ENCODE measurements at regions not wholly inside any gene's neighbourhood (a gene's known extent, or its start where the extent isn't known, plus 50 kb on each side); places are given as distances from the start of the nearest gene placed in this dataset.

DNA sequence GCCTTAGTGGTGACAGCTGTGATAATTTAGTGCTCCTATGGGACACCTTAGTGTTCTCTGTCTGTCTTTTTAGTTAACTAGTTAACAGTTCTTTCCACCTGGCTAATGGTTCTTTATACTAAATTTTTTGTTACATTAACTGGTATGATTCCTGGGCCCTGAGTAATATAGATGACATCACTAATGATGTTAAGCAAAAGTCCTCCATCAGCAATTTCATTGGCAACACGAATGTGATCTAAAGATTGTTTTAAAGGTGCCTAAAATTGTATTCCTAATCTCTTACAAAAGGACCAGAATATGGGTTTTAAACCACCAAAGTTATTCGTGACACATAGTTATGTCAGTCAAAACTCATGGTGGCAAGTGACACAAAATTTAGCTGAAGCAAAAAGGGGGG lies 235.3 kb downstream of the TENT4A start:
- TF ChIP-seq, protein P1, sequence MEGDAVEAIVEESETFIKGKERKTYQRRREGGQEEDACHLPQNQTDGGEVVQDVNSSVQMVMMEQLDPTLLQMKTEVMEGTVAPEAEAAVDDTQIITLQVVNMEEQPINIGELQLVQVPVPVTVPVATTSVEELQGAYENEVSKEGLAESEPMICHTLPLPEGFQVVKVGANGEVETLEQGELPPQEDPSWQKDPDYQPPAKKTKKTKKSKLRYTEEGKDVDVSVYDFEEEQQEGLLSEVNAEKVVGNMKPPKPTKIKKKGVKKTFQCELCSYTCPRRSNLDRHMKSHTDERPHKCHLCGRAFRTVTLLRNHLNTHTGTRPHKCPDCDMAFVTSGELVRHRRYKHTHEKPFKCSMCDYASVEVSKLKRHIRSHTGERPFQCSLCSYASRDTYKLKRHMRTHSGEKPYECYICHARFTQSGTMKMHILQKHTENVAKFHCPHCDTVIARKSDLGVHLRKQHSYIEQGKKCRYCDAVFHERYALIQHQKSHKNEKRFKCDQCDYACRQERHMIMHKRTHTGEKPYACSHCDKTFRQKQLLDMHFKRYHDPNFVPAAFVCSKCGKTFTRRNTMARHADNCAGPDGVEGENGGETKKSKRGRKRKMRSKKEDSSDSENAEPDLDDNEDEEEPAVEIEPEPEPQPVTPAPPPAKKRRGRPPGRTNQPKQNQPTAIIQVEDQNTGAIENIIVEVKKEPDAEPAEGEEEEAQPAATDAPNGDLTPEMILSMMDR (conservative IDR thresholded peaks at IDR 0.05; ENCODE audit: low read length): no peak
- TF ChIP-seq EZH2phosphoT487 (IDR thresholded peaks at IDR 0.05; ENCODE audit: borderline replicate concordance, low read depth, low read length): no peak
- H3K4me3 ChIP-seq (ENCODE audit: low read depth, low read length, poor library complexity, severe bottlenecking): no peak overlapping the region
- H3K4me2 ChIP-seq (ENCODE audit: low read length): no peak overlapping the region
- H3K79me2 ChIP-seq (ENCODE audit: insufficient read depth, low read depth, low read length): no peaks in the 10 kb centered on the region
- H2AFZ ChIP-seq (ENCODE audit: low read length): no peak overlapping the region
- no peaks in the 10 kb centered on the region for H3K36me3 ChIP-seq (ENCODE audit: insufficient read depth, low read length)
- H3K4me1 ChIP-seq (ENCODE audit: insufficient read depth, low read length, poor library complexity, severe bottlenecking): no peaks in the 10 kb centered on the region
- no peak for DNase-seq (ENCODE audit: low spot score)
- H3K9me3 ChIP-seq (ENCODE audit: low read length): no peaks in the 10 kb centered on the region
- ChIA-PET CTCF (ENCODE audit: unreplicated experiment) (no interaction called here), POLR2A (interaction anchor here (0.7 kb wide), 1 partner anchor 133 kb away, joined by 3 read pairs; no protein-coding TSS in a partner anchor)
- H3K27ac ChIP-seq (ENCODE audit: low read depth, low read length, poor library complexity, severe bottlenecking): no peak overlapping the region
- BruUV-seq (replicated peaks): no TSS peak
- no peaks in the 10 kb centered on the region for H3K9me2 ChIP-seq (ENCODE audit: insufficient read depth, low read length)
- intact Hi-C loops (cut with micrococcal nuclease; ENCODE audit: unreplicated experiment): no loop called here
- no peaks in the 10 kb centered on the region for H4K20me1 ChIP-seq (ENCODE audit: insufficient read depth, low read length)

DNA sequence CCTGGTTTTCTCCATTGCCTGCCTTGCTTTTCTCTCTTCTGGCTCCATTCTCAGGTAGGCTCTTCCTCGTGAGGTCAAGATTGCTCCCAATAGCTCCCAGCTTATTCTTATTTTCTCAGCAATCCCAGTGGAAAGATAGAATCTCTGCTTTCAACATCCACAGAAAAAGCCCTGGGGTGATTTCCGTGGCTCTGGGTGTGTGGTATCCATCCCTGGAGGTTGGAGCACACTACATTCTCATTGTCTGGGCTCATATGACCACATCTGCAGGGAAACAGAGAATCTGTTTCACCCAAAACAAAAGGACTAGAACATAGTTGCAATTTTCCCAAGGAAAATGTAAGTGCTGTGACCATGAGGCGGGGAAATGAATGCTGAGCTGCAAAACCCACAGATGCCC lies 236.0 kb downstream of the TENT4A start:
- TF ChIP-seq, protein P1 (conservative IDR thresholded peaks at IDR 0.05; ENCODE audit: low read length): no peak
- Histone ChIP-seq H3K4me3 (ENCODE audit: low read depth, low read length, poor library complexity, severe bottlenecking) (no peak overlapping the region), H3K79me2 (ENCODE audit: insufficient read depth, low read depth, low read length) (no peaks in the 10 kb centered on the region), H4K20me1 (ENCODE audit: insufficient read depth, low read length) (no peaks in the 10 kb centered on the region), H3K27ac (ENCODE audit: low read depth, low read length, poor library complexity, severe bottlenecking) (no peak overlapping the region), H3K9me3 (ENCODE audit: low read length) (no peaks in the 10 kb centered on the region), H3K36me3 (ENCODE audit: insufficient read depth, low read length) (no peaks in the 10 kb centered on the region), H3K4me2 (ENCODE audit: low read length) (no peak overlapping the region), H3K4me1 (ENCODE audit: insufficient read depth, low read length, poor library complexity, severe bottlenecking) (no peaks in the 10 kb centered on the region), H2AFZ (ENCODE audit: low read length) (no peak overlapping the region), H3K9me2 (ENCODE audit: insufficient read depth, low read length) (no peaks in the 10 kb centered on the region)
- intact Hi-C loops (cut with micrococcal nuclease; ENCODE audit: unreplicated experiment): no loop called here
- no TSS peak for BruUV-seq (replicated peaks)
- DNase-seq (ENCODE audit: low spot score): no peak
- POLR2A ChIA-PET: interaction anchor here (0.5 to 0.7 kb wide), 2 partner anchors 113 to 134 kb away, joined by 3 to 4 read pairs; no protein-coding TSS in a partner anchor
- CTCF ChIA-PET (ENCODE audit: unreplicated experiment): no interaction called here

DNA sequence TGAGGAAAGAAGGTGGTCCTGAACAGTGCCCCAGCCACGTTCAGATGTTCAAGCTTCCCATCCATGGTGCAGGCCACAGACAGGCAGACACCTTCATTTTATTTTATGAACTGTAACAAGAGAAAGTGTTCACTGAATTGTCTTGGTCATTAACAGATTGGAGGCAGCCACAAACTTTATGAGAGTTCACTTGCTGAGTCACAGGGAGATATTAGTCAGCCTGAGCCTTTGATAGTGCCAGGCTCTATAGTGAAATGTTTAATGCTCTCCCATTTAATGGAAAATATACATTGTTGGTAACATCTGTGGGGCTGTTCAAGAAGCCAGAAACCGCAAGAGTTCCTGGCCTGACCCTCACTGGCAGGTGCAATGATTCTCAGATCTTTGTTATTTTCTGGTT lies 237.0 kb downstream of the TENT4A start:
- intact Hi-C loops (cut with micrococcal nuclease; ENCODE audit: unreplicated experiment): no loop called here
- CTCF ChIA-PET (ENCODE audit: unreplicated experiment): no interaction called here

More for the DNA sequence above, 237.0 kb downstream of the TENT4A start:
- H3K9me3 ChIP-seq (ENCODE audit: low read length): no peaks in the 10 kb centered on the region
- H3K79me2 ChIP-seq (ENCODE audit: insufficient read depth, low read depth, low read length): no peaks in the 10 kb centered on the region
- no TSS peak for BruUV-seq (replicated peaks)
- no peak overlapping the region for H3K27ac ChIP-seq (ENCODE audit: low read depth, low read length, poor library complexity, severe bottlenecking)
- DNase-seq (ENCODE audit: low spot score): no peak
- H3K9me2 ChIP-seq (ENCODE audit: insufficient read depth, low read length): no peaks in the 10 kb centered on the region
- H3K36me3 ChIP-seq (ENCODE audit: insufficient read depth, low read length): no peaks in the 10 kb centered on the region
- H3K4me1 ChIP-seq (ENCODE audit: insufficient read depth, low read length, poor library complexity, severe bottlenecking): no peaks in the 10 kb centered on the region
- H3K4me3 ChIP-seq (ENCODE audit: low read depth, low read length, poor library complexity, severe bottlenecking): no peak overlapping the region
- POLR2A ChIA-PET: no interaction called here
- no peak overlapping the region for H3K4me2 ChIP-seq (ENCODE audit: low read length)
- H4K20me1 ChIP-seq (ENCODE audit: insufficient read depth, low read length): no peaks in the 10 kb centered on the region
- TF ChIP-seq EZH2phosphoT487 (IDR thresholded peaks at IDR 0.05; ENCODE audit: borderline replicate concordance, low read depth, low read length): no peak
- TF ChIP-seq, protein P1 (conservative IDR thresholded peaks at IDR 0.05; ENCODE audit: low read length): no peak
- no peak overlapping the region for H2AFZ ChIP-seq (ENCODE audit: low read length)
